HCT116 (cell line): ENCODE measurements at regions not wholly inside any gene's neighbourhood (a gene's known extent, or its start where the extent isn't known, plus 50 kb on each side); places are given as distances from the start of the nearest gene placed in this dataset.

Experiments
- ATAC-seq: fragments of 200-7000 bp; cut with Tn5 transposase; 2 replicates; pipeline ENCODE4 v1.9.1; 2020; ENCODE audit warnings: mild to moderate bottlenecking, moderate library complexity
- BruUV-seq: library from RNA; stranded (reverse); fragments of 400-500 nt; replicated peaks from 2 replicates; lab custom pipeline; 2021; lab: Mats Ljungman, UMichigan
- CTCF ChIA-PET: fragments of 300-600 bp; sonication (Branson Sonifier 250); formaldehyde crosslinking; loops from one replicate; lab custom pipeline; 2021; ENCODE audit warnings: antibody characterized with exemption; lab: Charles Lee
- POLR2A ChIA-PET: fragments of 300-600, 350-600 bp; sonication (Branson Sonifier 250); formaldehyde crosslinking; loops from one replicate; lab custom pipeline; 2021; ENCODE audit warnings: antibody characterized with exemption; lab: Charles Lee
- RAD21 ChIA-PET, 2 experiments: fragments of 300-600 bp; sonication (Branson Sonifier 250); formaldehyde crosslinking; loops; one replicate each; lab custom pipeline; 2023; ENCODE audit warnings: low total read pairs in 2 of 2; ENCODE audit not compliant: uncharacterized antibody in 2 of 2, unreplicated experiment in 2 of 2, low non-redundant PET in 1 of 2; lab: Charles Lee
- DNase-seq: peaks from one replicate; pipeline ENCODE4 v3.0.0-alpha.2; 2010; ENCODE audit warnings: low read depth, low spot score
- H2AFZ ChIP-seq: fragments of 200-600 bp; shearing (Covaris generic), sonication (generic); 2 replicates; pipeline ENCODE4 v1.6.1; 2017; ENCODE audit warnings: low read depth, mixed run types, mixed read lengths, antibody characterized with exemption, low read length; ENCODE audit not compliant: poor library complexity, severe bottlenecking
- H3K27ac ChIP-seq: 2 replicates; pipeline ENCODE4 v1.5.1; 2012; ENCODE audit warnings: low read depth, low read length
- H3K27me3 ChIP-seq: fragments of 200-600 bp; sonication (generic); 2 replicates; pipeline ENCODE4 v1.6.1; 2016; ENCODE audit warnings: mixed run types, low read length, mixed read lengths; ENCODE audit not compliant: insufficient read depth
- H3K36me3 ChIP-seq, 2 experiments: fragments of 200-500 bp in 1 of 2; fragments of 200-600 bp in 1 of 2; sonication (Bioruptor generic) in 1 of 2; sonication (generic) in 1 of 2; 2 replicates each; pipeline versions ENCODE4 v1.5.1 to v1.6.1; 2014 to 2016; ENCODE audit warnings: low read length in 2 of 2, inconsistent platforms in 1 of 2, mixed read lengths in 1 of 2, mixed run types in 1 of 2; ENCODE audit not compliant: insufficient read depth in 2 of 2, control insufficient read depth in 1 of 2
- H3K4me1 ChIP-seq, 2 experiments: fragments of 200-600 bp in 1 of 2; sonication (generic) in 1 of 2; 2 replicates each; pipeline versions ENCODE4 v1.5.1 to v1.6.1; 2012 to 2017; ENCODE audit warnings: low read length in 2 of 2, inconsistent platforms in 1 of 2, mild to moderate bottlenecking in 1 of 2, mixed read lengths in 1 of 2, mixed run types in 1 of 2, moderate library complexity in 1 of 2; ENCODE audit not compliant: insufficient read depth in 2 of 2, control insufficient read depth in 1 of 2
- H3K4me2 ChIP-seq: fragments of 200-600 bp; sonication (generic); 2 replicates; pipeline ENCODE4 v1.6.1; 2017; ENCODE audit warnings: mixed run types, low read length, mixed read lengths
- H3K4me3 ChIP-seq, 2 experiments: fragments of 200-600 bp in 1 of 2; sonication (generic) in 1 of 2; replicated peaks in 1 of 2; 2 replicates each; pipeline ENCODE4 v1.5.1; 2011 to 2016; ENCODE audit warnings: low read length in 2 of 2, control low read depth in 1 of 2, low read depth in 1 of 2, mild to moderate bottlenecking in 1 of 2, mixed read lengths in 1 of 2, mixed run types in 1 of 2
- H3K79me2 ChIP-seq: fragments of 200-600 bp; sonication (generic); 2 replicates; pipeline ENCODE4 v1.6.1; 2017; ENCODE audit warnings: mild to moderate bottlenecking, mixed run types, low read length, moderate library complexity, mixed read lengths; ENCODE audit not compliant: insufficient read depth
- H3K9ac ChIP-seq: fragments of 200-600 bp; sonication (generic); 2 replicates; pipeline ENCODE4 v1.6.1; 2016; ENCODE audit warnings: low read length, mixed read lengths
- H3K9me2 ChIP-seq: fragments of 200-600 bp; sonication (generic), shearing (Covaris generic); 2 replicates; pipeline ENCODE4 v1.6.1; 2017; ENCODE audit warnings: mixed run types, mild to moderate bottlenecking, moderate library complexity; ENCODE audit not compliant: insufficient read depth
- H3K9me3 ChIP-seq, 2 experiments: fragments of 200-500 bp in 1 of 2; fragments of 200-600 bp in 1 of 2; sonication (Bioruptor generic) in 1 of 2; sonication (generic) in 1 of 2; 2 replicates each; pipeline ENCODE4 v1.6.1; 2014 to 2017; ENCODE audit warnings: low read length in 2 of 2, mixed read lengths in 2 of 2, inconsistent platforms in 1 of 2, low read depth in 1 of 2, mild to moderate bottlenecking in 1 of 2, mixed run types in 1 of 2, moderate library complexity in 1 of 2; ENCODE audit not compliant: control insufficient read depth in 1 of 2, insufficient read depth in 1 of 2
- H4K20me1 ChIP-seq: fragments of 200-600 bp; sonication (generic), shearing (Covaris generic); 2 replicates; pipeline ENCODE4 v1.6.1; 2017; ENCODE audit warnings: mixed run types, mild to moderate bottlenecking, moderate library complexity; ENCODE audit not compliant: insufficient read depth
- CBX3 ChIP-seq: IDR thresholded peaks from 2 replicates; pipeline ENCODE4 v1.6.1; 2012; ENCODE audit warnings: low read depth
- CEBPB ChIP-seq: IDR thresholded peaks from 2 replicates; pipeline ENCODE4 v1.6.1; 2012; ENCODE audit warnings: low read depth
- EGR1 ChIP-seq: IDR thresholded peaks from 2 replicates; pipeline ENCODE4 v1.6.1; 2012; ENCODE audit warnings: low read depth
- EZH2 ChIP-seq: fragments of 200-600 bp; sonication (generic); IDR thresholded peaks from 2 replicates; pipeline ENCODE4 v1.6.1; 2017; ENCODE audit warnings: antibody characterized with exemption, mixed run types
- POLR2AphosphoS5 ChIP-seq: IDR thresholded peaks from 2 replicates; pipeline ENCODE4 v1.6.1; 2011; ENCODE audit warnings: mild to moderate bottlenecking, low read depth, low read length, moderate library complexity
- RAD21 ChIP-seq: IDR thresholded peaks from 2 replicates; pipeline ENCODE4 v1.6.1; 2012; ENCODE audit warnings: low read depth, mild to moderate bottlenecking
- SIN3A ChIP-seq: IDR thresholded peaks from 2 replicates; pipeline ENCODE4 v1.6.1; 2012; ENCODE audit warnings: low read depth
- SP1 ChIP-seq: IDR thresholded peaks from 2 replicates; pipeline ENCODE4 v1.6.1; 2012; ENCODE audit warnings: low read depth
- SRF ChIP-seq: IDR thresholded peaks from 2 replicates; pipeline ENCODE4 v1.6.1; 2012; ENCODE audit warnings: low read depth
- intact Hi-C: fragments of 100-400 bp; cut with micrococcal nuclease; formaldehyde crosslinking; loops from 2 replicates; pipeline ENCODE4 v1.10.0; 2022
- TF ChIP-seq, protein P1 (sequence below), 3 experiments: fragments of 200-600 bp in 1 of 3; sonication (generic) in 1 of 3; IDR thresholded peaks in 2 of 3; conservative IDR thresholded peaks in 1 of 3; 2 replicates each; pipeline ENCODE4 v1.5.1; 2012 to 2017; ENCODE audit warnings: low read depth in 2 of 3, low read length in 2 of 3, antibody characterized with exemption in 1 of 3, borderline replicate concordance in 1 of 3, control low read depth in 1 of 3, mild to moderate bottlenecking in 1 of 3, mixed read lengths in 1 of 3, mixed run types in 1 of 3, moderate library complexity in 1 of 3; ENCODE audit not compliant: insufficient read depth in 1 of 3
- TF ChIP-seq, protein P2 (sequence below): IDR thresholded peaks from 2 replicates; pipeline ENCODE4 v1.6.1; 2012
- TF ChIP-seq, protein P3 (sequence below): IDR thresholded peaks from 2 replicates; pipeline ENCODE4 v1.6.1; 2012
- TF ChIP-seq, protein P4 (sequence below): IDR thresholded peaks from 2 replicates; pipeline ENCODE4 v1.6.1; 2011; ENCODE audit warnings: mild to moderate bottlenecking, low read length, moderate library complexity; ENCODE audit not compliant: insufficient replicate concordance; ENCODE audit errors: extremely low read depth

DNA sequence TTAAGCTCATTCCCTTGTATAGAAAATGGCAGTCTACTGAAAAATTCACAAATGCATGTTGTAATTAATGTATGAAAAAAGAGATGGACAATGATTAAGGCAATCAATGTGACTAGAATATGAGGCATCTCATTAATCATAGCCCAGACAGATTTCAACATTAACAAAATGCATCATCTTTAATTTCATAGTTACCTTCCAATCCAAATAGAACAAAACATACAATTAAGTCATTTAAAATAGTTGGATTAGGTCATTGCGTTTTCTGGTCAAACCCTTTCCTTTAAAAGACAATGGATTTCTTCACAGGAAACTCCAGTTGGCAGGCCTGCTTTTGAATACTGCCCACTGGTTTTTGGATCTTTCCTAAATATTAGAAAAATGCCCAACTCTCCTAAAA lies 203.9 kb downstream of the HAO1 start:
- H3K4me1 ChIP-seq, result no peaks in the 10 kb centered on the region
- ATAC-seq (no peak), DNase-seq (no peak)
- no TSS peak for BruUV-seq
- ChIA-PET RAD21 (no interaction called here), CTCF (no interaction called here), POLR2A (no interaction called here)
- no peaks in the 10 kb centered on the region for H3K36me3 ChIP-seq
- H4K20me1 ChIP-seq, result no peaks in the 10 kb centered on the region
- no peaks in the 10 kb centered on the region for H3K9me2 ChIP-seq
- H2AFZ ChIP-seq, result no peak overlapping the region
- peaks cover 0 to 4% of the 10 kb centered on the region in 2 experiments; a peak in 2 of 4 replicates for H3K9me3 ChIP-seq
- H3K27me3 ChIP-seq, result no peaks in the 10 kb centered on the region
- no peak overlapping the region for H3K4me2 ChIP-seq
- TF ChIP-seq SIN3A, result no peak
- no peak for TF ChIP-seq CBX3
- TF ChIP-seq EGR1, result no peak
- TF ChIP-seq POLR2AphosphoS5, result no peak
- TF ChIP-seq, protein P1, sequence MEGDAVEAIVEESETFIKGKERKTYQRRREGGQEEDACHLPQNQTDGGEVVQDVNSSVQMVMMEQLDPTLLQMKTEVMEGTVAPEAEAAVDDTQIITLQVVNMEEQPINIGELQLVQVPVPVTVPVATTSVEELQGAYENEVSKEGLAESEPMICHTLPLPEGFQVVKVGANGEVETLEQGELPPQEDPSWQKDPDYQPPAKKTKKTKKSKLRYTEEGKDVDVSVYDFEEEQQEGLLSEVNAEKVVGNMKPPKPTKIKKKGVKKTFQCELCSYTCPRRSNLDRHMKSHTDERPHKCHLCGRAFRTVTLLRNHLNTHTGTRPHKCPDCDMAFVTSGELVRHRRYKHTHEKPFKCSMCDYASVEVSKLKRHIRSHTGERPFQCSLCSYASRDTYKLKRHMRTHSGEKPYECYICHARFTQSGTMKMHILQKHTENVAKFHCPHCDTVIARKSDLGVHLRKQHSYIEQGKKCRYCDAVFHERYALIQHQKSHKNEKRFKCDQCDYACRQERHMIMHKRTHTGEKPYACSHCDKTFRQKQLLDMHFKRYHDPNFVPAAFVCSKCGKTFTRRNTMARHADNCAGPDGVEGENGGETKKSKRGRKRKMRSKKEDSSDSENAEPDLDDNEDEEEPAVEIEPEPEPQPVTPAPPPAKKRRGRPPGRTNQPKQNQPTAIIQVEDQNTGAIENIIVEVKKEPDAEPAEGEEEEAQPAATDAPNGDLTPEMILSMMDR (IDR thresholded peaks at IDR 0.05 in 2 of 3, conservative IDR thresholded peaks at IDR 0.05 in 1 of 3; ENCODE audit: borderline replicate concordance in 1 of 3, insufficient read depth in 1 of 3, low read depth in 2 of 3, low read length in 2 of 3), result no peak
- TF ChIP-seq SRF, result no peak
- no peak for TF ChIP-seq SP1
- TF ChIP-seq, protein P2, sequence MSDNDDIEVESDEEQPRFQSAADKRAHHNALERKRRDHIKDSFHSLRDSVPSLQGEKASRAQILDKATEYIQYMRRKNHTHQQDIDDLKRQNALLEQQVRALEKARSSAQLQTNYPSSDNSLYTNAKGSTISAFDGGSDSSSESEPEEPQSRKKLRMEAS, result no peak
- intact Hi-C loops, result no loop called here
- no peak overlapping the region for H3K27ac ChIP-seq
- H3K9ac ChIP-seq, result no peak overlapping the region
- H3K4me3 ChIP-seq, result no peak overlapping the region
- no peaks in the 10 kb centered on the region for H3K79me2 ChIP-seq

DNA sequence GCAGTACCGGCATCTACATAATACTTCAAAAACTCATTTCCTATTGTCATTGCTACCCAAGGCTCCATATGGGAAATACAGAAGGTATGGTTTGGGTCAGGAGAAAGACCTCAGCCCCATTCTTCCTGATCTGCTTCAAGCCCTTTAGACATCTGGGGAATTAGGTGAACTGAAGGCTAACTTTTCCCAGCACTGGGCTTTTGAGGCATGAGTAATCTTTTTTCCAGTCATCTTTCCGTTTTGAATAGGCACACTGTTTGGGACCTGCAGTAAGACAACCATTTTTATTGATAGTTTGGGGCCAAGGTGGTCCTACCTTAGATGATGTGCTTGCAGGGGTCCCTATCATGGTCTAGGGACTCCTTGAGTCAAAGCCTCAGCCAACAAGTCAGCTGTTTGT lies 198.4 kb downstream of the HAO1 start:
- Histone ChIP-seq H3K27ac (no peak overlapping the region), H3K79me2 (no peaks in the 10 kb centered on the region), H4K20me1 (no peaks in the 10 kb centered on the region), H2AFZ (no peak overlapping the region)
- ATAC-seq, result no peak
- POLR2A ChIA-PET, result no interaction called here
- CTCF ChIA-PET, result no interaction called here
- intact Hi-C loops, result no loop called here
- no peak for TF ChIP-seq SIN3A
- TF ChIP-seq, protein P3, sequence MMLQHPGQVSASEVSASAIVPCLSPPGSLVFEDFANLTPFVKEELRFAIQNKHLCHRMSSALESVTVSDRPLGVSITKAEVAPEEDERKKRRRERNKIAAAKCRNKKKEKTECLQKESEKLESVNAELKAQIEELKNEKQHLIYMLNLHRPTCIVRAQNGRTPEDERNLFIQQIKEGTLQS, result no peak
- TF ChIP-seq CEBPB, result no peak
- TF ChIP-seq POLR2AphosphoS5, result no peak
- TF ChIP-seq, protein P1 (IDR thresholded peaks at IDR 0.05 in 2 of 3, conservative IDR thresholded peaks at IDR 0.05 in 1 of 3; ENCODE audit: borderline replicate concordance in 1 of 3, insufficient read depth in 1 of 3, low read depth in 2 of 3, low read length in 2 of 3), result no peak
- TF ChIP-seq EZH2, result no peak
- TF ChIP-seq, protein P4, sequence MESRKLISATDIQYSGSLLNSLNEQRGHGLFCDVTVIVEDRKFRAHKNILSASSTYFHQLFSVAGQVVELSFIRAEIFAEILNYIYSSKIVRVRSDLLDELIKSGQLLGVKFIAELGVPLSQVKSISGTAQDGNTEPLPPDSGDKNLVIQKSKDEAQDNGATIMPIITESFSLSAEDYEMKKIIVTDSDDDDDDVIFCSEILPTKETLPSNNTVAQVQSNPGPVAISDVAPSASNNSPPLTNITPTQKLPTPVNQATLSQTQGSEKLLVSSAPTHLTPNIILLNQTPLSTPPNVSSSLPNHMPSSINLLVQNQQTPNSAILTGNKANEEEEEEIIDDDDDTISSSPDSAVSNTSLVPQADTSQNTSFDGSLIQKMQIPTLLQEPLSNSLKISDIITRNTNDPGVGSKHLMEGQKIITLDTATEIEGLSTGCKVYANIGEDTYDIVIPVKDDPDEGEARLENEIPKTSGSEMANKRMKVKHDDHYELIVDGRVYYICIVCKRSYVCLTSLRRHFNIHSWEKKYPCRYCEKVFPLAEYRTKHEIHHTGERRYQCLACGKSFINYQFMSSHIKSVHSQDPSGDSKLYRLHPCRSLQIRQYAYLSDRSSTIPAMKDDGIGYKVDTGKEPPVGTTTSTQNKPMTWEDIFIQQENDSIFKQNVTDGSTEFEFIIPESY, result no peak
- no peak for TF ChIP-seq RAD21
- no peak for TF ChIP-seq SP1
- TF ChIP-seq, all 23 proteins: peak for 0
- BruUV-seq, result no TSS peak
- no peaks in the 10 kb centered on the region; a peak in 2 of 4 replicates for H3K9me3 ChIP-seq
- H3K9me2 ChIP-seq, result no peaks in the 10 kb centered on the region
- no peak overlapping the region for H3K9ac ChIP-seq
- H3K36me3 ChIP-seq, result no peaks in the 10 kb centered on the region
- H3K4me2 ChIP-seq, result no peak overlapping the region
- RAD21 ChIA-PET, result no interaction called here
- no peak for DNase-seq
- H3K27me3 ChIP-seq, result no peaks in the 10 kb centered on the region
- H3K4me1 ChIP-seq, result no peaks in the 10 kb centered on the region
- H3K4me3 ChIP-seq, result no peak overlapping the region
